ENCODE measurements at regions not wholly inside any gene's neighbourhood (a gene's known extent, or its start where the extent isn't known, plus 50 kb on each side); places are given as distances from the start of the nearest gene placed in this dataset.

DNA sequence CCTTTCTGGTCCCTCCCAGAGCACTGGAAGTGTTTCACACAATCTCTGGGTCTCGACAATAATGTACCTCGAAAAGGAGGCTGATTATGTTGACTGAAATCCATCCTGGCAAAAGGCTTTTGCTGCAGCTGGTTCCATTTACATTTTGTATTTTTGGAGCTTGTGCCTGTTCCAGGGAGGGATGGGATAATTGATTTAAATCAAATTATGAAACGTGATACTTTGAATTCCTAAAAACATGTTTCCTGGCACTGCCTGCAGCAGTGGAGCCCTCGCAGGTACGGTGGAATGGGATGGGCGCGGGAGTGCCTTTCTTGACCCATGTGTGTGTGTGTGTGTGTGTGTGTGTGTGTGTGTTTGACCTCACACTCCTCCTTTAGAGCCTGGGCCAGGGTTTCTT is 455.5 kb upstream of the MEIS1 start:
- TF ChIP-seq, protein P1, sequence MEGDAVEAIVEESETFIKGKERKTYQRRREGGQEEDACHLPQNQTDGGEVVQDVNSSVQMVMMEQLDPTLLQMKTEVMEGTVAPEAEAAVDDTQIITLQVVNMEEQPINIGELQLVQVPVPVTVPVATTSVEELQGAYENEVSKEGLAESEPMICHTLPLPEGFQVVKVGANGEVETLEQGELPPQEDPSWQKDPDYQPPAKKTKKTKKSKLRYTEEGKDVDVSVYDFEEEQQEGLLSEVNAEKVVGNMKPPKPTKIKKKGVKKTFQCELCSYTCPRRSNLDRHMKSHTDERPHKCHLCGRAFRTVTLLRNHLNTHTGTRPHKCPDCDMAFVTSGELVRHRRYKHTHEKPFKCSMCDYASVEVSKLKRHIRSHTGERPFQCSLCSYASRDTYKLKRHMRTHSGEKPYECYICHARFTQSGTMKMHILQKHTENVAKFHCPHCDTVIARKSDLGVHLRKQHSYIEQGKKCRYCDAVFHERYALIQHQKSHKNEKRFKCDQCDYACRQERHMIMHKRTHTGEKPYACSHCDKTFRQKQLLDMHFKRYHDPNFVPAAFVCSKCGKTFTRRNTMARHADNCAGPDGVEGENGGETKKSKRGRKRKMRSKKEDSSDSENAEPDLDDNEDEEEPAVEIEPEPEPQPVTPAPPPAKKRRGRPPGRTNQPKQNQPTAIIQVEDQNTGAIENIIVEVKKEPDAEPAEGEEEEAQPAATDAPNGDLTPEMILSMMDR (IDR thresholded peaks at IDR 0.05), result no peak
- no peak for TF ChIP-seq ZFX (IDR thresholded peaks at IDR 0.05; ENCODE audit: borderline replicate concordance)
